Sigmoid colon (tissue), 4 donors: ENCODE measurements at regions not wholly inside any gene's neighbourhood (a gene's known extent, or its start where the extent isn't known, plus 50 kb on each side); places are given as distances from the start of the nearest gene placed in this dataset.

Source experiments
- POLR2AphosphoS5 ChIP-seq, 4 donors: sonication (generic); formaldehyde crosslinking; IDR thresholded peaks; one replicate each; pipeline ENCODE4 v1.6.1; 2017; ENCODE audit warnings: antibody characterized with exemption in 4 of 4
- TF ChIP-seq, protein P1 (sequence below), 4 experiments: fragments of 450-650 bp in 3 of 4; fragments of 200-600 bp in 1 of 4; IDR thresholded peaks; one replicate each; pipeline ENCODE4 v1.5.1; 2016 to 2019; ENCODE audit warnings: antibody characterized with exemption in 4 of 4, mild to moderate bottlenecking in 3 of 4, moderate library complexity in 2 of 4

DNA sequence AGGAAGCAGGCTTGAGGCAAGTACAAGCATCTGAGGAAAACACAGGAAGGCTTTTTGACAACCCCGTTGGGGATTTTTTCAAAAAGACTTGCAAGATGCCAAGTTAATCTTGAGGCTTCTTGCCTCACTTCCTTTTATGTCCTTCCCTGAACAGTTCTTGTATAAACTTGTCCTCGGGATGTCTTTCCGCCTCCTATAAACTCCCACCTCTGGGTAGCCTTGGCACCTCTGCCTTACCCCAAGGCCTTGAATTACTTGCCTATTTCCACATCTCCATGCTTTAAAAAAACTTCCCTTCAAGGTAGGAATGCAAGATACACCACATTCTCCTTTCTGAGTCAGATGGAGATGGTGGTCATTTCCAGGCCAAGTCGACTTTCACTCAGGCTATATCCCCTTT is 106.4 kb upstream of the RBBP8 start:
- TF ChIP-seq, protein P1, sequence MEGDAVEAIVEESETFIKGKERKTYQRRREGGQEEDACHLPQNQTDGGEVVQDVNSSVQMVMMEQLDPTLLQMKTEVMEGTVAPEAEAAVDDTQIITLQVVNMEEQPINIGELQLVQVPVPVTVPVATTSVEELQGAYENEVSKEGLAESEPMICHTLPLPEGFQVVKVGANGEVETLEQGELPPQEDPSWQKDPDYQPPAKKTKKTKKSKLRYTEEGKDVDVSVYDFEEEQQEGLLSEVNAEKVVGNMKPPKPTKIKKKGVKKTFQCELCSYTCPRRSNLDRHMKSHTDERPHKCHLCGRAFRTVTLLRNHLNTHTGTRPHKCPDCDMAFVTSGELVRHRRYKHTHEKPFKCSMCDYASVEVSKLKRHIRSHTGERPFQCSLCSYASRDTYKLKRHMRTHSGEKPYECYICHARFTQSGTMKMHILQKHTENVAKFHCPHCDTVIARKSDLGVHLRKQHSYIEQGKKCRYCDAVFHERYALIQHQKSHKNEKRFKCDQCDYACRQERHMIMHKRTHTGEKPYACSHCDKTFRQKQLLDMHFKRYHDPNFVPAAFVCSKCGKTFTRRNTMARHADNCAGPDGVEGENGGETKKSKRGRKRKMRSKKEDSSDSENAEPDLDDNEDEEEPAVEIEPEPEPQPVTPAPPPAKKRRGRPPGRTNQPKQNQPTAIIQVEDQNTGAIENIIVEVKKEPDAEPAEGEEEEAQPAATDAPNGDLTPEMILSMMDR (IDR thresholded peaks at IDR 0.05) = no peak
- no peak for TF ChIP-seq POLR2AphosphoS5 (IDR thresholded peaks at IDR 0.05)
